CD4-positive, alpha-beta T cell treated with Interleukin-2 at 100 ng/mL for 4 hours (primary cell): ENCODE measurements at regions not wholly inside any gene's neighbourhood (a gene's known extent, or its start where the extent isn't known, plus 50 kb on each side); places are given as distances from the start of the nearest gene placed in this dataset.
"Not testable (repeated sequence)": the region's sequence is repeated elsewhere in the genome, so short reads cannot be mapped to it uniquely, and the experiment has no call there.

Source experiments
- DNase-seq: peaks from one replicate; pipeline ENCODE4 v3.0.0-alpha.2; 2020; ENCODE audit warnings: low spot score

- DNase-seq: no peak
Observed at GRCh38 chr6:166806217-166806838, 150.0 kb downstream of the RNASET2 start.

- DNase-seq: no peak
Observed at GRCh38 chr6:166803471-166803870, 152.9 kb downstream of the RNASET2 start.

- DNase-seq: no peak
Observed at GRCh38 chr6:166802401-166802800, 153.9 kb downstream of the RNASET2 start.

- no peak for DNase-seq
Observed at GRCh38 chr6:166800137-166800536, 156.2 kb downstream of the RNASET2 start.

- no peak for DNase-seq
Observed at GRCh38 chr6:166798652-166799051, 157.7 kb downstream of the RNASET2 start.

- no peak for DNase-seq
Observed at GRCh38 chr6:166796610-166797009, 159.7 kb downstream of the RNASET2 start.

- DNase-seq: no peak
Observed at GRCh38 chr6:166795879-166796278, 160.5 kb downstream of the RNASET2 start.

- DNase-seq: not testable (repeated sequence)
Observed at GRCh38 chr6:166790808-166791207, 163.8 kb upstream of the RPS6KA2 start.

GRCh38 chr6:166788846-166789529 is 161.9 kb upstream of the RPS6KA2 start:
- not testable (repeated sequence) for DNase-seq

- DNase-seq: peak; percentile 78
Observed at GRCh38 chr6:166786704-166787293, 159.7 kb upstream of the RPS6KA2 start.

GRCh38 chr6:166785131-166785530 is 158.1 kb upstream of the RPS6KA2 start:
- DNase-seq: no peak

GRCh38 chr6:166784691-166785090 is 157.6 kb upstream of the RPS6KA2 start:
- DNase-seq: no peak

GRCh38 chr6:166782520-166782919 is 155.5 kb upstream of the RPS6KA2 start:
- no peak for DNase-seq

- no peak for DNase-seq
Observed at GRCh38 chr6:166781331-166781730, 154.3 kb upstream of the RPS6KA2 start.

- DNase-seq: no peak
Observed at GRCh38 chr6:166779963-166780683, 153.1 kb upstream of the RPS6KA2 start.

GRCh38 chr6:166779381-166779780 is 152.3 kb upstream of the RPS6KA2 start:
- DNase-seq: no peak

- no peak for DNase-seq
Observed at GRCh38 chr6:166778776-166779175, 151.7 kb upstream of the RPS6KA2 start.

GRCh38 chr6:166778046-166778445 is 151.0 kb upstream of the RPS6KA2 start:
- no peak for DNase-seq

- DNase-seq: no peak
Observed at GRCh38 chr6:166777096-166777630, 150.1 kb upstream of the RPS6KA2 start.

- DNase-seq: no peak
Observed at GRCh38 chr6:166776571-166776970, 149.5 kb upstream of the RPS6KA2 start.

GRCh38 chr6:166775923-166776220 is 148.8 kb upstream of the RPS6KA2 start:
- no peak for DNase-seq

GRCh38 chr6:166775180-166775922 is 148.3 kb upstream of the RPS6KA2 start:
- DNase-seq: peak; percentile 79
